IPS-15b (cell line): ENCODE measurements at regions not wholly inside any gene's neighbourhood (a gene's known extent, or its start where the extent isn't known, plus 50 kb on each side); places are given as distances from the start of the nearest gene placed in this dataset.

Experiments
- H3K27me3 ChIP-seq: one replicate; pipeline ENCODE4 v1.6.1; 2013; ENCODE audit warnings: low read length; ENCODE audit not compliant: control insufficient read depth, insufficient read depth
- H3K36me3 ChIP-seq: one replicate; pipeline ENCODE4 v1.6.1; 2013; ENCODE audit warnings: low read length; ENCODE audit not compliant: control insufficient read depth, insufficient read depth
- H3K4me1 ChIP-seq: one replicate; pipeline ENCODE4 v1.6.1; 2013; ENCODE audit warnings: mild to moderate bottlenecking, low read length; ENCODE audit not compliant: control insufficient read depth, insufficient read depth
- H3K4me3 ChIP-seq: one replicate; pipeline ENCODE4 v1.5.1; 2013; ENCODE audit warnings: low read depth, low read length
- H3K9ac ChIP-seq: one replicate; pipeline ENCODE4 v1.6.1; 2013; ENCODE audit warnings: low read depth, mild to moderate bottlenecking, low read length
- H3K9me3 ChIP-seq: one replicate; pipeline ENCODE4 v1.6.1; 2013; ENCODE audit warnings: mild to moderate bottlenecking, low read length; ENCODE audit not compliant: control insufficient read depth, insufficient read depth

DNA sequence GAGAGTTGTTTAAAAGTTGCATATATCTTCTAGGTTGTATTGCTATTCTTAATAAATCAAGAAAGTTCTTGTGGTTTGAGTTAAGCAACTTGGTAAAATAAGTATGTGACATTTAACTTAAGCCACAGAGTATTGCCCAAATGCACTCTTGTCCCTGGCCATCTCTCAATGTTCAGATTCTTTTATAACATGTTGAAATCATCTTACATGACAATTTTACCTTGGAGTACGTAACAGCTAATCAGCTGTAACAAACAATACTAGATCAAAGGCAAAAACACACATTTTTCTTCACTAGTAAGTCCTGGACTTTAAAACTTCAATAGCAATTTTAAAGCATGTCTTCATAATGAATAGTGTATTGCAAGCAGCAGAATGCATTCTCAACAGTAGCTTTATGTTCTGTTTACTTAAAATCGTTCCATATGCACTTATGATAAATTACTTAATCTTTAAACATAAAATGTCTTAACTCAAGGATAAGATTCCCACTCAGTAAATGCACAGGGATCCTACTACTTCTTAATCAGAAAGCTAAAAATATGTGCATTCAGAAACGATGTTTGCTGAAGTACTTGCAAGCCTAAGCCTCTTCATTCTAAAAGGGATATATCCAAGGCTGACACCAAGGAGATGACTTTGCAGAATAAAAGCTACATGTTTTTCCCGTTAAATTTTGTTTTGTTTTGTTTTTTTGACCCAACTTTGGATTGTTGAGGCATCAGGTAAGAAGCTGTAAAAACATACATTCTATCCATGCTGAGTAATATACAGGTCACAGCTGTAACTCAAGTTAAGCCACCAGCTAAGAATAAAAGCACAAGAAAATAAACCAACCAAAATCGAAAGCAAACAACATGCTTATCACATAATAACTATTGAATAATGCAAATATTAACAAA lies 86.1 kb upstream of the NFIB start:
- no peak overlapping the region for H3K4me3 ChIP-seq
- H3K36me3 ChIP-seq = no peaks in the 10 kb centered on the region
- H3K9ac ChIP-seq = no peak overlapping the region
- no peaks in the 10 kb centered on the region for H3K27me3 ChIP-seq
- no peaks in the 10 kb centered on the region for H3K4me1 ChIP-seq
- H3K9me3 ChIP-seq = no peaks in the 10 kb centered on the region

DNA sequence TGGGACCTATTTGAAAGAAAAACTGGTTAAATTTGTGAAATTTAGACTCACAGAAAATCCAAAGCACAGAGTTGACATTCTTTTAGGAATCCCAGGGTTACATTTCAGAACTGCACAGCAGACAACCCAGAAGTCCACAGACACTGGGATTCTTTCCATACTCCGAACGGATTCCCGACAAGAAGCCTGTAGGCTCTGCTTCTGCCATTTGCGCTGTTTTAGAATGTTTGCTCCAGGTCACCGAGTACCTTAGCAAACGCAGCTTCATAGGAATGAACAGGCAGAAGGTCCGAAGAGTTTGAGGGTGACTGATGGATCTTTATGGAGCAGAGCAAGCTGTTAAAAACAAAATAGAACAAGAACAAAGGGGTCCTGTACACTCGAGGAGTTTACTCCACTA lies 84.5 kb upstream of the NFIB start:
- Histone ChIP-seq H3K4me1 (no peaks in the 10 kb centered on the region), H3K36me3 (no peaks in the 10 kb centered on the region), H3K9me3 (no peaks in the 10 kb centered on the region), H3K9ac (no peak overlapping the region), H3K4me3 (no peak overlapping the region), H3K27me3 (no peaks in the 10 kb centered on the region)

DNA sequence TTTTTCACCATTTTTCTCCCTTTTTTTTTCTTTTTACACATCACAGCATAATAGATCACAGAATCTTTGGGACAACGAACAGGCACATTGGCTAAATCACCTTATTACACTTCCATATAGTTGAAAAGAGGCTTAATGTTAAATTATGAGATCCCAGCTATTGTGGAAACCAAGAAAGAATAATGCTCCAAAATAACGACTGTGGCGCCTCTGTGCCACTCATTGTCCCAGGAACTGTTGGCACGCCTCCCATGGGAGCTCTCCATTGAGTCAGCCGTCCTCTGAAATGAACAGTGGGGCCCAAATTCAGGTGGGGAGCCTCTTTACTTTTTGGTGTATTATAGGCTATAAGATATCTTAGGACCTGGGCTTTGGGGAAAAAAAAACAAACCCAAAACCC lies 82.2 kb upstream of the NFIB start:
- Histone ChIP-seq H3K36me3 (no peaks in the 10 kb centered on the region), H3K27me3 (no peaks in the 10 kb centered on the region), H3K4me1 (no peaks in the 10 kb centered on the region), H3K4me3 (no peak overlapping the region), H3K9ac (no peak overlapping the region), H3K9me3 (no peaks in the 10 kb centered on the region)

DNA sequence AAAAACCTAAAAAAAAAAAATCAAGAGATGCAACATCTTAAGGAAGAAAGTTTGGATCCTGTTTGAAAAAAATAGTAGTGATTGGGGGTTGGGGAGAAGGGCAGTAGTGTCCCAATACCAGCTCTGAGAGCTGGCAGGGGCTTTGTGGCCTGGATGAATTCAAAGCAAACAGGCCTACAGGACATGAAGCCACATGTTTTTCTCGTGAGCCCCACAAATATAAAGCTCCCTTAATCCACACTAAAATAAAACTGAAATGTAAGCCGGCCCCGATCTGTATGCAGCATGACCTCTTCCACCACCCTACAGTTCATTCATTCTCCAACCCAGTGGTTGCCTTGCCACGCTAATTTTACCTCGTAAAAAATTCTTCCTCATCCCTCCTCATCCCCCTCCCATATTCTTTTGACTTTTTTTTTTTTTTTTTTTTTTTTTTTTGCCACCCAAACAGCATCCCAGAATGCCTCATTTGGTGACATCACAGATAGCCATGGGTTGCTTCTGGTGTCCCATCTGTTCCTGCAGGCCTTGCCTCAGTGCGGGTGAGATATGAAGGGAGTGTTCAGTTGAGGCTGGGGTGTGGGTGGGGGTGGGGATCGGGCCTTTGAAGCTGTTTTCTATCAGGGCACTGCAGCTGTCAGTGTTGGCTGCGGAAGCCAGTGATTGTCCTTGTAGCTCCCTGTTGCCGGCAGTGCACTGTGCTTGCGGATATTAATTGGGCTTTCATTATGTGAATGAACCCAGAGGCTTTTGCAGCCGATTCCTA lies 81.6 kb upstream of the NFIB start:
- Histone ChIP-seq H3K4me1 (no peaks in the 10 kb centered on the region), H3K9ac (no peak overlapping the region), H3K36me3 (no peaks in the 10 kb centered on the region), H3K4me3 (no peak overlapping the region), H3K27me3 (no peaks in the 10 kb centered on the region), H3K9me3 (no peaks in the 10 kb centered on the region)

DNA sequence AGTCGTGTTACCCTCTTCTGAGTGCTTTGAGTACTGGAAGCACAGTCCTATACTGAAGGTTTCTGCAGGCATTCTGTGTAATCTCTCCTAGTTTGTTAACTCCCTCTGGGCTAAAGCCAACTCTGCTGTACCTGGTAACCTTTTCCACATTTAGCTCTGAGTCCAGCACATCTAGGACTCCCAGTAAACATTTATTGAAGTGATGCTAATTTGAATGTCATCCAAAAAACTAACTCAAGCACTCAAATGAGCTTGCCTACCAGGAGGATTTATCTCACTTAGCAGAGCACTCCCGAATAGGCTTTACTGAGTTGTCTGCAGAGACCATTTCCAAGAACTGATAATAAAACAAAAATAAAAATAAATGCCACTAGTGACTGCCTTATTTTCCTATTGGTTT lies 79.5 kb upstream of the NFIB start:
- Histone ChIP-seq H3K9ac (no peak overlapping the region), H3K36me3 (no peaks in the 10 kb centered on the region), H3K4me3 (no peak overlapping the region), H3K27me3 (no peaks in the 10 kb centered on the region), H3K4me1 (no peaks in the 10 kb centered on the region), H3K9me3 (no peaks in the 10 kb centered on the region)

DNA sequence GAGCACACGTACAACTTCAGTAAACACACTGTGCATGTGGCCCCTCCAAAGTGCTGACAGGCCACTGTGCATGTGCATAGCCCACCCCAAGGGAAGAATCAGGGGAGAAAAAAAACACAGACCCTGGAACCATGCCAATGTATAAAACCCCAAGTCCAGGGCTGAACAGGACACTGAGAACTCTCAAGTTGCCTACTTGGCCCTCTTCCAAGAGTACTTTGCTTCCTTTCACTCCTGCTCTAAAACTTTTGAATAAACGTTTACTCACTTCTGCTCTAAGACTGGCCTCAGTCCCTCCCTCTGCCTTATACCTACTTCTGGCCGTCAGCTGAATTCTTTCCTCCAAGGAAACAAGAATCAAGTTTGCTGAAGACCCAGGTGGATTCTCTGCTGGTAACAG lies 77.7 kb upstream of the NFIB start:
- Histone ChIP-seq H3K9ac (no peak overlapping the region), H3K4me1 (no peaks in the 10 kb centered on the region), H3K4me3 (no peak overlapping the region), H3K9me3 (no peaks in the 10 kb centered on the region), H3K36me3 (no peaks in the 10 kb centered on the region), H3K27me3 (no peaks in the 10 kb centered on the region)

DNA sequence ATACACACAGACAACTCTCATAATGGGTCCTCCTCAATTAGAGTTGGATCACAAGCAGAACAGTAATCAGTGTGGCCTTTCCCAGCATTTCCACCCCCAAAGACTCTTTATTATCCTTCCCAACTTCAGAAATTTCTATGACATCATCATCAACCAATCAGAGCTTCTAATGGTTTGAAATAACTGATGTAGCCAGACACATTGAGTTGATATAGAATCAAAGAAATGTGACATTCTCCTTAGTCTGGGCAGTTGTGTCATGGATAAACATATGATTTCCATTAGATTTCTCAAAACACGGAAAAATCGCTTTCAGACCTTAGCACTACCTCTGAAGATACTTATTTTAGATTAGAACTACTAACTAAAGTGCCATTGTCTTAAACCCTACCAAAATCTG lies 75.7 kb upstream of the NFIB start:
- Histone ChIP-seq H3K36me3 (no peaks in the 10 kb centered on the region), H3K4me3 (no peak overlapping the region), H3K9me3 (no peaks in the 10 kb centered on the region), H3K27me3 (no peaks in the 10 kb centered on the region), H3K4me1 (no peaks in the 10 kb centered on the region), H3K9ac (no peak overlapping the region)

DNA sequence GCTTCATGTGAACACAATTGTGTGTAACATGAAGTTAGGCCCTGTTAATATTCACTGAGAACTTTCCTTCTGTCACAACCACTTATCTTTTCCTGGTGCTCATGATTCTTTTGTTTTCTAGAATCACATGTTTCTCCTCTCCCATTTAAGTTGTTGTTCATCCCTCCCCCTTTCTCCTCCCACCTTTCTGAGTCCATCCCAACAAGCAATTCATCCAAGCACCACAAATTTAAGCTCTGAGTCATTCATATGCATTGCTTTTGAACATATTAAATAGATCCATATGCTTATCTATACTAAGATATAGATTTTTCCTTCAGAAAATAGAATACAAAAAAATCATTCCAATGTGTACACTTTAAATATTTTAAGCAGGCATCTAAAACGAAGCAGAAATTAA lies 75.2 kb upstream of the NFIB start:
- H3K4me1 ChIP-seq = no peaks in the 10 kb centered on the region
- no peaks in the 10 kb centered on the region for H3K36me3 ChIP-seq
- H3K9me3 ChIP-seq = no peaks in the 10 kb centered on the region
- H3K9ac ChIP-seq = no peak overlapping the region
- H3K4me3 ChIP-seq = no peak overlapping the region
- no peaks in the 10 kb centered on the region for H3K27me3 ChIP-seq

DNA sequence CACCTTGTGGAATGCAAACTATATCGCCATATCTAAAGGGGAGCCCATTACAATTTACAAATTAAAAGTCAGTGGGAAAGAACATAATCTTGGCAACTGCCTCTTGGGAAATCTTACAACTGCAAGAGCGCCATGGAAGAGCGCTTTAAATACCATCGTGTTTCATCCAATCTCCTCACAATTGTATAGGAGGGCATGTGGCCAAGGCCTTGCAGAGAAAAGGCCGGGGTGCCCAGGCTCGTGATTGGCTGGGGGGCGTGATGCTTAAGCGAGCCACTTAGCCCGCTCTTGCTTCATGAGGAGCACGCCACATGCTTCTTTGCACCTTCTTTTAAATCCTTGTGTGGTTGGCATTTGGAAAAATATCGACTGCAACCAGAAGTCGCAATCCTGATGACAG lies 69.8 kb upstream of the NFIB start:
- Histone ChIP-seq H3K27me3 (no peaks in the 10 kb centered on the region), H3K36me3 (no peaks in the 10 kb centered on the region), H3K9me3 (no peaks in the 10 kb centered on the region), H3K9ac (no peak overlapping the region), H3K4me1 (no peaks in the 10 kb centered on the region), H3K4me3 (no peak overlapping the region)

DNA sequence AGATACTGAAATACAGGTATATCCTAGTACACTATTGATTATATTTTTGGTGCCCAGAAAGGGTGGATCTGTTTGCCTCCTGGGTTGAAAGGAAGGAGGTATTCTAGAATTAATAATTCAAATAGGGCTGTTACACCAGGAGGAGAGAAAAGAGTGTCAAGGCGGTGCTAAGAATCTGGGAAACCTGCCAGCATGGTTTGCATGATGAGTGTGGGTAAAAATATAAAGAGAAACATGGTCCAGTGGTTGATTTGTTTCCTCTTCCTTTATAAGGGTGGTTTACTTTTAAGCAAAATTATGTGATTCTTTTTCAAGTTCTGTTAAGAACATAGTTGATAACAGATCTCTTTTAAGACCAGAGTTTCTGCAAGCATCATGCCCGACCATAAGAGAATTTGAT lies 69.4 kb upstream of the NFIB start:
- no peaks in the 10 kb centered on the region for H3K9me3 ChIP-seq
- H3K9ac ChIP-seq = no peak overlapping the region
- H3K36me3 ChIP-seq = no peaks in the 10 kb centered on the region
- no peaks in the 10 kb centered on the region for H3K27me3 ChIP-seq
- no peaks in the 10 kb centered on the region for H3K4me1 ChIP-seq
- H3K4me3 ChIP-seq = no peak overlapping the region

DNA sequence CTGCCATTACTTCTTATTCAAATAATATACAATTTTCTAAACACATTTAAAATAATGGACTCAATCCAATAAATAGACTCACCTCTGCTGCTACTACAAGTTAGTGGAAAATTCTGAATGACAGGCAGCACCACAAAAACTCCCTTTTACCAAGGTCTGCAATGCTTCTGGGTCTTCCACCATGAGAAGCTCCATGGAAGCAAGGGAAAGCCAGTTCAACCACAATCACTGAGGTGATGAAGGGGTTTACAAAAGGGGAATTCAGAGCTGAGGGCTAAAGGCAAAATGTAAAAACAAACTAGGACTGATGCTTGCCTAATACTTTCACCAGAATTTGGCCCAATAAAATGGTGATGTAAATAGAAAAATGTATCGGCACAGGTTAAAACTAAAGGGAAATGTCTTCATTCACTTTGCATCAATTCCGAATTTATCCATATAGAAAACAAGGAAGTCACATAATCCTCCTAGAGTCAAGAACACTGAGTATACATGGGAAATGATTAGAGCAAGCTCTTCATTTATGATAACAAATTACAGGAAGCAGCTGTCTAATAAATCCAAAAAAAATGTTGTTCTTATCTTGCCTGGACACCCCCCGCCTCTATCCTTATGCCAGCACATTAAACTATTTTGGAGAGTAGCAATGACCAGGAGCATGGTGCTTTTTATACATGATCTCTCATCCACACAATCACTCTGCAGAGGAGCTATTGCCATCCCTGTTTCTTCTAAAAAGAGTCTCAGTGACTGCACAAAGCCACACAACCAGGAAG lies 66.3 kb upstream of the NFIB start:
- no peaks in the 10 kb centered on the region for H3K27me3 ChIP-seq
- no peak overlapping the region for H3K4me3 ChIP-seq
- no peak overlapping the region for H3K9ac ChIP-seq
- no peaks in the 10 kb centered on the region for H3K36me3 ChIP-seq
- H3K9me3 ChIP-seq = no peaks in the 10 kb centered on the region
- H3K4me1 ChIP-seq = no peaks in the 10 kb centered on the region
